T-helper 9 cell (primary cell): ENCODE measurements at regions not wholly inside any gene's neighbourhood (a gene's known extent, or its start where the extent isn't known, plus 50 kb on each side); places are given as distances from the start of the nearest gene placed in this dataset.
"Not testable (repeated sequence)": the region's sequence is repeated elsewhere in the genome, so short reads cannot be mapped to it uniquely, and the experiment has no call there.

Source experiments
- DNase-seq: peaks from one replicate; pipeline ENCODE4 v3.0.0-alpha.2; 2020

DNA sequence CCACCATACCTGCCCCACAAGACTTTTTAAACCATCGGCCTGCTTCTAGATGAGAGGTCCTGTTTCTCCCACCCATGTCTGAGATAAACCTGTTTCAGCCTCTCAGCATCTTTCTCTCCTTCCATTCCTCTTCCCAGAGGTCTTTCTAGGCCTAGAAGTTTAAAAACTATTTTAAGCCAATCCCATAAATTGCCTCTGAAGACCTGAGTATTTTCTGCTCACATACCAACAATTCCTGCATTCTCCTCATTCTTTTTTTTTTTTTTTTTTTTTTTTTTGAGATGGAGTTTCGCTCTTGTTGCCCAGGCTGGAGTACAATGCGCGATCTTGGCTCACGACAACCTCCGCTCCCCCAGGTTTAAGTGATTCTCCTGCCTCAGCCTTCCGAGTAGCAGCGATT lies 262.9 kb upstream of the AUTS2 start:
- DNase-seq = no peak

DNA sequence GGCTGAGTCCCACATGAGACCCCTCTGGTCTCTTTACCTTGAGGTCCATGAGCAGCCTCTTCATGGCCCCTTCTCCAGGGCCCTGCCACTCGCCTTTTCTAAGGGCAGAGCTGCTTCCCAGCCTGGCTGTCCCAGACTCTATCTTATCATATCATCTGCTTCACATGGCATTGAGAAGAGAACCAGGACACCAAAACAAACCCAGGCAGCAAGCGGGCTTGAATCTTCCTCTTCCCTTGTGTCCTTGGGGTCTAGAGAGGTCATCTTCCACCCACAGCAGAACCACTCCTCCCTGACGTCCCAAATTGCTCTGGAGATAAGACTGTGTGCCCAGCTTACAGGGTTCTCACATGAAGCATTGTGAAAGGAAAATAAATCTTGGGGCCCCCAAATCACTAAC lies 261.3 kb upstream of the AUTS2 start:
- no peak for DNase-seq

DNA sequence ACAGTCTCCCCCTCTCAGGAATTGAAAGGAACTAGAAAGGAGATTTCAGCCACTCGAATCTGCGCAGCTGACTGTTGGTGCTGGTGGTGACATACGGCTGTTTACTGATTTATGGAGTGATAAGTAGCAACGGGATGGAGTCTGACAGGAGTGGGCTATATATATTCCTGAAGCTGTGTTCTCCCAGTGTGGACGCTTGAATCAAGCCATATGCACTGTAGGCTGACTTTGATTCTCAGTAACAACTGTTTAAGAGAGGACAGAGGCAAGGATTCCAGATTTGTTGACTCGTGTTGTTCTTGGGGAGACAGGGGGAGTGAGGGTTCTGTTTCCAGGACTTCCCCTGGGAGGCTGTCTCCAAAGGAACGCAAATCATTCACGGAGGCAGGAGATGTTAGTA lies 260.1 kb upstream of the AUTS2 start:
- DNase-seq = no peak

DNA sequence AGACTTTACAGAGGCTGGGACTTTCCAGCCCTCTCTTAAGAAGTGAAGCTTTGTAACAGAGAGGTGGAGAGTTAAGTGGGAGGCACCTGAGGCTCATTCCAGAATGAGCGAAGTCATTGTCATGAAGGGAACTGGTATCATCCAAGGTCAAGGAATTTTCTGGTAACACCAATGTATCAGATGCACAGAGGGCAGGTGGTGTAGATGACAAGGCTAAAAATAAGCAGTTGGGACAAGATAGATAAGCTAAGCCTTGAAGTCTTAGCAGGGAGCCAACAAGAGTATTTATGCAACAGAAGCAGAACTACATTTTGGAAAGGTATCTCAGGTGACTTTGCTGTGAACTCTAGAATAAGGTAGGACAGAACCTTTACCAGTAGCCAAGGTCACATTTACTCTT lies 257.0 kb upstream of the AUTS2 start:
- DNase-seq = no peak

DNA sequence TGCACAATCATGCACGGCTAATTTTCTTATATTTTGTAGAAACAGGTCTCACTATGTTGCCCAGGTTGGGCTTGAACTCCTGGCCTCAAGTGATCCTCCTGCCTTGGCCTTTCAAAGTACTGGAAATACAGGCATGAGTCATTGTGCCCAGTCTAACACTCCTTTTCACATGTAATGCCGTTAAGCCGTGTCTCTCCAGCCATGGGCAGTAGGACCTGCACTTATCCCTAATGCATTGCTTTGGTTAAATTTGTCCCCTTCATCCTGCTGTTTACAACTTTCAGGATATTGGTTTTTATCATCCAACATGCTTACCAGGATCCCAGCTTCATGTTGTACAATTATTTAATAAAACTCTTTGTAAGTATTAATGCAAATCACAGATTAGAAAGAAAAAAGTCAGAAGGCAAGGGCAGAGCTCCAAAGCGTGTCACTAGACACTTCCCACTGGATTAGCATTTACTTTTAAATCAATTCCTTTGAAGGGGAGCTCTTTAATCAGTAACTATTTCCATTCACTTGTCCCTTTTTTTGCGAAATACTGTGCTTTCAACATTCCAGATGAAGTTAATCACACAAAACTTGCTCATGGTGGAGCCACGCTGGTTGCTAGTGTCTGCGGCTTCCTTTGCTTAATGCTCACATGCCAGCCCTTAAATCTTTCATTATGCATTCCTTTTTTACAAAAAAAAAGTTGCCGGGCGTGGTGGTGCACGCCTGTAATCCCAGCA lies 256.0 kb upstream of the AUTS2 start:
- DNase-seq = no peak

DNA sequence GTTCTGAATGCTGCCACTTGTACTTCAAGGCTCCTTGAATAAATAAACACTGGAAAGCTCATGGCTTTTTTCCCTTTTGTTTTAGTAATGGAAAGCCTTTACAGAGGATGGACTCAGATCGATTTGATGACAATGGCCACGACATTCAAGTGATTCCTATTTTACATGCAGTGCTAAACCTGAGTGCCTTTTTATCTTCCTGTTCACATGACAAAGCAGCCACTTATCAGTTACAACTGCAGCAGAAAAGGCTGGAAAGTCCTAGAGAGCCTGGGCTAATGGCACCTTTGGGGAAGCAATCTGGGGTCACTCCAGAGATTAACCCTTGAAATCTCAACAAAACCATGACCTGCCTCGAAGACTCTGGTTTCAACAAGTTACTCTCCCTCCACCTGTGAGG lies 249.0 kb upstream of the AUTS2 start:
- DNase-seq = no peak

DNA sequence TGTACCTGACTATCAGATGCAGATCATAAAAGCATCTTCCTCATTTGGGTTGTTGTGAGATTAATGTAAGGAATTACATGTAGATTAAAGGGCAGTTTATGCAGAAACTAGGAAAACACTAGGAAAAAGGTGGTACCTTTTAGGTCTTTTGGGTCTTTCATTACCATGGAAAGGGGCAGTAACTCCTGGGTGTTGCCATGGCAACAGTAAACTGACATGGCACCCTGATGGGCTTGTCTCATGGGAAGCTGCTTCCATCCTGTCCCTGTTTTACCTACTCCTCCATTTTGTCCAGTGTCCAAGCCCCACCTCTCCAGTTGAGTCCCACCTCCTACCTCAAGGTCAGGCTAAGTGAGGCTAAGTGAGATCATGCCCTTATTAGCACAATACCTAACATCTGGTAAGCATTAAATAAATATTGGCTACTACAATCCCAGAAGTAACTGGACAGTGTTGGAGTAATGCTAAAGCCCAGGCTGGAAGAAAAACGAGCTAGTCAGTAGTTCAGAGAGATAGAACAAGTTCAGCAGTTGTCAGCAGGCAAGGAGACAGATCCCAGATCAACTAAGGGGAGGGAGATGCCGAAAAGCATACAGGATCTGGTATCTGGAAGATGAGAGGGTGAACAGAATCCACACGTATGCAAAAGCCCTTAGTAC lies 240.0 kb upstream of the AUTS2 start:
- DNase-seq = no peak

DNA sequence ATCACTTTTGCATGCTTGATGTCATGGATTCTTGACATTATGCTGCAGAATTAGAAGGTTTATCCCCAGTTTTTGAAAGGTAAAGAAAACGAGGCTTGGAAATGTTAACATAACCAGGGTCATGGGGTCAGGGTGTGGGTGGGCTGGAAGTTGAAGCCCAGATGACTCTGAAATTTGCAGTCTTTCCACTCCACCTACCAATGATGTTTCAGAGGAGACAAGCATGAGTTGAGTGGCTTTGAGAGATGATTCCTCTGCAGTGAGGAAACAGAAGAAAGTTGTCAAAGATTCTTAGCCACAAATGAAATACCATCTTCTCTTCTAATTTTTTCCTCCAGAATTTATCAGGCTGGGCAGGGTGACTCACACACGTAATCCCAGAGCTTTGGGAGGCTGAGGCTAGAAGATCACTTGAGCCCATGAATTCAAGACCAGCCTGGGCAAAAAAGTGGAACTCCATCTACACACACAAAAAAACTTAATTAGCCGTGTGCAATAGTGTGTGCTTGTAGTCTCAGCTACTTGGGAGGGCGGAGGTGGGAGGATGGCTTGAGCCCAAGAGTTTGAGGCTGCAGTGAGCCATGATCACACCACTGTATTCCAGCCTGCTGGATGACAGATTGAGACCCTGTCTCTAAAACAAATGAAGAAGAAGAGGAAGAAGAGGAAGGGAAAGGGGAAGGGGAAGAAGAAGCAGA lies 239.1 kb upstream of the AUTS2 start:
- DNase-seq = no peak

DNA sequence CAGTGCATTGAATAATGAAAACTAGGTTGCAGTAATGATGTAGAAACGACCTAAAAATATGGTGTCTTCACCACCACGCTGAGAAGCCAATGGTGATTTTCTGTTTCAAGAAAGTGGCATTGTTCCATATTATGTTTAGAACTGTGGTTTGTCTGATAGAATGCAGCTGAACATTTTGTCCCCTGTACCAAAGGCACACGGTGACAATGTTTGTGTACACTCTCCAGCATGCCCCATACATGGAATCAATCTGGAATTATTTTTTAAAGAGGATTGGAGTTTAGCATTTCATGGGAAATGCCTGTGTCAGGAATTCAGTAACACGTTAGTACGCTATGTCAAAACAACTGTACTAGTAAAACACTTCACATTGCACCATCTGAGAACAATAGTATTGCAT lies 237.4 kb upstream of the AUTS2 start:
- DNase-seq = no peak

DNA sequence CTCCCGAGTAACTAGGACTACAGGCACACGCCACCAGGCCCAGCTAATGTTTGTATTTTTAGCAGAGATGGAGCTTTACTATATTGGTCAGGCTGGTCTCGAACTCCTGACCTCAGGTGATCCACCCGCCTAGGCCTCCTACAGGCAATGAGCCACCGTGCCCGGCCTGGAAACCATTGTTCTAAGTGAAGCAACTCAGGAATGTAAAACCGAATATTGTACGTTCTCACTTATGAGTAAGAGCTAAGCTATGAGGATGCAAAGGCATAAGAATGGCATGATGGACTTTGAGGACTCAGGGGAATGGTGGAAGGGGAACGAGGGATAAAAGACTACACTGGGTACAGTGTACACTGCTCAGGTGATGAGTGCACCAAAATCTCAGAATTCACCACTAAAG lies 235.1 kb upstream of the AUTS2 start:
- DNase-seq = no peak

DNA sequence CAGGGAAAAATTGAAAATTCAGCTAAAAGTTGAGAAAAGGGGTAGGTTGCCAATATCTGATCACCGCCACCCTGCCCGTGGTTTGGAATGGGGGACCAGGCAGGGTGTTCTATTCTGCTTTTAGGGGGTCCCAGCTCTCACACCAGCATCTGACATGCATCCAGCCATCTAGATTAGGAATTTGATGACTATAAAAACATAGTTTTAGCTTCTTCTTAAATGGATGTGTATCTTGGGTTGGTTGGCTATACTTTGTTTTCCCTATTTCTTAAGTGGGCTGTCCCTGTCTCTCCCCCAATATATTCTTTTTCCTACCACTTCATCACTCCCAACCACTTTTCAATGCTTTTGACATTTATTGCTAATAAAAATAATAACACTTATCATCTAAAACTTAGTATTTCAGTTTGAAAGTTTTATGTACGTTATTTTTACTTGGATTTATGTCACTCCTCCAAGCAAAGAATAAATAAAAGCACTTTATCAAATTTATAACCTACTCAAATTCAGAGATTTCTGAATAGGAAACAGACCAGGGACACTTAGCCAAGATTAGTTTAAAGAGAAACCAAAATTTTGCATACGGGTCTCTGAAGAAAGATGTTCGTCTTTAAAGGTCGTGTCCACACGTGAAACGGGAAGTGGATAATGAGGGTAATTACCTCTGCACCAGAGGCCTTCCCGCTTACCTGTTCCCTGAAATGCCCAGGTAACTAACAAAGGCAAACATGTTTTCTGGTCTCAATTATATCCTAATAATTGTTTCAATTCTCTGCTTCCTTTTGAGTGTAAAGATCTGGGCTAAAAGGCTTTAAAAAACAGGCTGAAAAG lies 233.2 kb upstream of the AUTS2 start:
- DNase-seq = no peak

DNA sequence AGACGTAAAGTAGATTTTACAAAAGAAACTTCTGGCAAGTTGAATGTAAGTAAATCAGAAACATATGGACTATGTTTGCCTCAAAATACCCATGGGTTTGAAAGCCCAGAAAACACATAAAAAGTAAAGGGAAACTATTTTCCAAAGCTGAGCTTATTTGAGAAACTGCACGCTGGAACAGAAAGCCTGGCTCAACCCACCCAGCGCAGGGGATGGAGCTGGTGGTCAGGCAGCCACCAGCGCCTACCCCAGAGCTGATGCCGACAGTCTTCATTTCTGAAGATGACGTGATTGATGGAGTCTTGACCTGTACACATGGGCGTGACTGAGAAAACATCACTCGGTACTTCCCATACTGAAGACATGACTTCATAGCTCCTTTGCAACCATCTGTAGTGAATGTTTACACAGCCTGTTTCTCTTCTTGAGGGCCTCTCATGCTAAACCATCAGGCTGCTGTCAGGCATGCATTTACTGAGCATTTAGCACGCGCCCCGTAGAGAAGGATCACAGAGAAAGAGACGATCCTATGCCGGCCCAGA lies 232.6 kb upstream of the AUTS2 start:
- no peak for DNase-seq

DNA sequence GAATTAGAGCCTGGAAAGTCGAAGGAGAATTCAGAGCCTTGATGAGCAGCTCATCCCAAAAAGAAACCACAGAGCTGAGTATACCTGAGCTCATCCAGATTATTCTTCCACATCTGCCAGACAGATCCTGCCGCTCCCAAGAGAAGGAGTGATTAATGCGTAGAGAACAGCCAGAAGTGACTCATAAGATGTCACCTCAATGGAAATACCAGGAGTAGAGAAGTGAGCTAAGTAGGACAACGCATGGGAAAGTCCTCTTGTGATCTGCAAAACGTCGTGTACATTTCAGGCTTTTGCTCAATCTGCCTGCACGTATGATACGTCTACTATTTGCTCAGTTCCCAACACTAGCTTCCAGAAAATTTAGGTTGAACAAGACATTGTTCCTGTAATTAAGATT lies 230.5 kb upstream of the AUTS2 start:
- no peak for DNase-seq

DNA sequence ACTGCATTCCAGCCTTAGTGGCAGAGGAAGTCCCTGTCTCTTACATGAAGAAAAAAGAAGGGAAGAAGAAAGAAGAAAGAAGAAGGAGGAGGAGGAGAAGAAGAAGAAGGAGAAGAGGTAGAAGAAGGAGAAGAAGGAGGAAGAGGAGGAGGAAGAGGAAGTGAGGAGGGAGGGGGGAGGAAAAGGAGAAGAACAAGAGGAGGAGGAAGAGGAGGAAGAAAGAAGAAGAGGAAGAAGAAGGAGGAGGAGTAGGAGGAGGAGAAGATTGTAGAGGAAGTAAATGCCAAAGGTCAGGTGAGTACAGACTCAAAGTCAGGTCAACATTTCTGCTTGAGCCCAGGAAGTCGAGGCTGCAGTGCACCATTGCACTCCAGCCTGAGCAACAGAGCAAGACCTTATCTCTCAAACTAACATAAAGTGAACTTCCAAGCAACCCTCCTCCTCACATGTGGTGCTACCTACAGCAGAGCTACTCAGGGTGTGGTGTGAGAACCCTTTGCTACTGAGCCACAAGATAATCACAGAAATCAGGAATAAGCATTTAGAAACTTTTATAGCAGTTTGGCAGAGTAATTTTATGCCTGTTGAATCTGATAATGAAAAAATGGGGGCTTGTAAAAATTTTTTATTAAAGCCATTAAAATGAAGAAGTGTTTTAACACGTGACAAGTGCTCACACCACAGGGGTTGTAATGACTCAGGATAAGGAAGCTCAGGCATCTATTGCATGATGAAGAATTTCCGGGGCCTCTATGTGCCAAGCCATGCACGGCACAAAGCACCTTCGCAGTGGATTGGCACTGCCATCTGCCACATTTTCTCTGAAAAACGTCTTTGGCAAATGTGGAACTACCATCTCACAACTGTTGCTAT lies 224.9 kb upstream of the AUTS2 start:
- DNase-seq = no peak

DNA sequence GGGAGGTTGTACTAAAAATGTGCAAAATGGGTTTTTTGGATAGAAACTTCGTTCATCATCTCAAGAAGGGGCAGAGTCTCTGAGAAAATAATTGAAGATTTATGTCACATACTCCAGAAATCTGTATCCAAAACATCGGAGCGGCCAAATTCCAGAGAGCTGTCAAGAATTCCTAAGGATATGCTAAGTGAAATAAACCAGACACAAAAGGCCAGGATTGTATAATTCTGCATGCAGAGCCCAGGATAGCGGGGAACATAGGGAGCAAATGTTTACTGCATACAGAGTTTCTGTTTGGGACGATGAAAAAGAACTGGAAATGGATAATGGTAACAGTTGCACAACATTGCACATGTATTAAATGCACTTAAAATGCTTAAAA lies 224.2 kb upstream of the AUTS2 start:
- no peak for DNase-seq

DNA sequence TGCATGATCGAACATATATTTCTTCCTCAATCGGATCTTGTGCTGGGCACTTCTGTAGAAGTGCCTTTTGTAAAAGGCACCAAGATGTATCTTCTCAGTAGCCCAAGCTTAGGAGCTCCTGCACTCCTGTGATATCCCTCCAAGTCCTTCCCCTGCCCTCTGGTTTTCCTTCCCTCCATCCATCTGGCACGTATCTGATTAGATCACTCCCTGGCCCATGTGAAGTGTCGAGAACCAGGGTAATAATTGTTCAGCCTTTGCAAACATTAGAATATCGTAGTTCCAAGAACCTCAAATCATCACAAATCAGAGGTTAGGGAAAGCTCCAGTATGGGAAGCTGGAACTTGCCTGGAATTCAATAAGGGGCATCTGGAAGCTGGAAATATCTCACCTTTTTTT lies 221.1 kb upstream of the AUTS2 start:
- DNase-seq = no peak

DNA sequence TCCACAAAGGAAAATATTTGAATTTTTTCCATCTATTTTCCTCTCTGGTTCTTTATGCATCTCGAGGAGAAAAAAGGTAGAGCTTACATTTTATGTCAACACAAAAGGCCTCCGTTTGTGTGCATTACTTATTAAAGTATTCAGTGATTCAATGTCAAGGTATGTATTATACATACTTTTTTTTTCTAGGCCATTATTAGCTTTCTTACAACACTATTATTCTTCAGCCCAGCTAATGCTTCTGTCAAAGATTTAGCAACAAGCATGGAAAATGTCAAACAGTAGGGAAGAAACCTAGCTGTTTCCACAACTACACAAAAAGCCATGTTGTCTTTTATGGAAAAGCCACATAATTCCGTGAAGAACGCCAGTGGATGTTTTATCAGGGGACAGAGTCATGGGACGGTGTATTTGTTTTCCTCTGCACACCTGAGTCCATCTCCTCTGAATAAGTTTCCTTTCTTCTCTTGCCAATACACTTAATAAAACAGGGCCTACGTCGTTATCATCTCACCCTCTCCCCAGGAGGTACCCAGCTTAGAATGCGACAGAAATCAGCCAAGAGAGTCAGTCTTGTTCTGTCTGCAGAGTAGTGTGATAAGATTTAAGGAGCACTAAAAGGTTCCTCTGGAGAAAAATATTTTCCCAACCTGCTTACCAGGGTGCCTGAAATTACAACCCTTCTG lies 209.7 kb upstream of the AUTS2 start:
- no peak for DNase-seq

DNA sequence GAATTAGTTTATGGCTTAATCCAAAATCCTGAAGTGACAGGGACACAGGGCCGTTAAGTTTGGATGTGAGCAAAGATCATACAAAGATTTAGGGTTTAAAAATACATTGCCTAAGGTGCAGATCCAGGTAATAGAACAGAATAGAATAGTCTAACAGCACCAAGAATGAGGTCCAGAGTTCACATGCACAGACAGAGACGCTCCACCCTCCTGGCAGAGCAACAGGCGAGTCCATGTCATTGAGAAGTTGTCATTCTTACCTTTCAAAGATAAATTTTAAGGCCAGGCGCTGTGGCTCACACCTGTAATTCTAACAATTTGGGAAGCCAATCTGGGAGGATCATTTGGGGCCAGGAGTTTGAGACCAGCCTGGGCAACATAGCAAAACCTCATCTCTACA lies 209.1 kb upstream of the AUTS2 start:
- DNase-seq = no peak

DNA sequence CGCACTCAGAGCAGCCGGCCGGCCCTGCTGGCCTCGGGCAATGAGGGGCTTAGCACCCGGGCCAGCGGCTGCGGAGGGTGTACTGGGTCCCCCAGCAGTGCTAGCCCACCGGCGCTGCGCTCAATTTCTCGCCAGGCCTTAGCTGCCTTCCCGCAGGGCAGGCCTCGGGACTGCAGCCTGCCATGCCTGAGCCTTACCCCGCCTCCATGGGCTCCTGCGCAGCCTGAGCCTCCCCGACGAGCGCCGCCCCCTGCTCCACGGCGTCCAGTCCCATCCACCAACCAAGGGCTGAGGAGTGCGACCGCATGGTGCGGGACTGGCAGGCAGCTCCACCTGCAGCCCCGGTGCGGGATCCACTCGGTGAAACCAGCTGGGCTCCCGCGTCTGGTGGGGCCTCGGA lies 204.4 kb upstream of the AUTS2 start:
- DNase-seq = not testable (repeated sequence)

DNA sequence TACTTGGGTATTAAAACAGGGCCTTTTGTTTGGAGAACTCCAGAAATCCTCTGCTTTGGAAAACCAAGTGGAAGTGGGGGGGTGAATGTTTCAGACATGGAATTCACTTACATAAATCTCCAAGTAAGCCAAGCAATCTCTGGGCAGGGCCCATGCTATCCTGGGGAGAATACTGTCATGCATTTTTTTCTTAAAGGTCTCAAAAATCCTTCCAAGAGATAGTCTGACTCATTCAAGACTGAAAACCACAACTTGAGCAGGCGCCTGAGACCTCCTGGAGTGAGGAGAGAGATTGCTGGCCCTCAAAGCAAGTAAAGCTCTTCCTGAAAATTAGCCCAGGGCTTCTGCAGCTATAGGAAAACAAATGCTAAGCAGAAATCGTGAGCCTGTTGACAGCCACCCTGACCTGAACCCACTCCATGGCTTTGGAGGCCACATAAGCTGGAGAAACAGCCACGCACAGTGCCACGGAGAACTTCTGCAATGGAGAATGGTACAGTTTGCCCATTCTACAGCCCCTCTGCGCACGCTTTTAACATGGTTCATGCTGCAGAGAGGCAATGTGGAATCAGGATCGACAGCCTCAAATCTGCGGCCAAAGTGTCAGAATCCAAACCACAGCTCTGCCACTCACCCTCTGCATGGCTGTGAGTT lies 203.1 kb upstream of the AUTS2 start:
- no peak for DNase-seq

DNA sequence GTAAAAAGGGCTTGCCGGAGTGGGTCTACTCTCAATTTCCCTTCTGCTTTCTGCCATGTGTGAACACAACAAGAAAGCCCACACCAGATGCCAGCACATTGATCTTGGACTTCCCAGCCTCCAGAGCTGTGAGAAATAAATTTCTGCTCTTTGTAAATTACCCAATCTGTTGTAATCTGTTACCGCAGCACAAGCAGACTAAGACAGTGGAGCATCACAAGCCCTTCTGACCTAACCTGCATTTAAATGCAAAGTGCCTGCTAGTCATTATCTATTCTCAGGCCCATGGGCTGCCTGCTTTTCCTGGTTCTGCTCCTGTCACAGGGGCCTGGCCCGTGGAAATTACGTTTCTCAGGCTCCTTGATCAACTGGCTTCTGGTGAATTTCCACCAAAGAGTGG lies 199.3 kb upstream of the AUTS2 start:
- DNase-seq = no peak
